ENCODE measurements at regions not wholly inside any gene's neighbourhood (a gene's known extent, or its start where the extent isn't known, plus 50 kb on each side); places are given as distances from the start of the nearest gene placed in this dataset.

GRCh38 chr18:1003499-1003898 is 98.8 kb downstream of the ADCYAP1 start:
- 0% methylated on average over 1 of the region's 1 CpG for WGBS (ENCODE audit: low lambda C conversion rate)
- H4K20me1 ChIP-seq (ENCODE audit: insufficient read depth) = no peaks in the 10 kb centered on the region
- no peaks in the 10 kb centered on the region for H3K9me2 ChIP-seq
- H3K9ac ChIP-seq = no peak overlapping the region
- no peaks in the 10 kb centered on the region for H3K36me3 ChIP-seq (replicated peaks in 1 of 2; ENCODE audit: control insufficient read depth in 1 of 2, insufficient read depth in 2 of 2, low read length in 1 of 2)
- TF ChIP-seq SMC3 (IDR thresholded peaks at IDR 0.05; ENCODE audit: low read depth, low read length) (no peak), GATA2 (CRISPR knock-in tag; IDR thresholded peaks at IDR 0.05) (no peak), JUND (IDR thresholded peaks at IDR 0.05) (no peak), EZH2phosphoT487 (IDR thresholded peaks at IDR 0.05; ENCODE audit: borderline replicate concordance, low read depth) (no peak)
- POLR2A ChIA-PET = no interaction called here
- no peak for DNase-seq
- H3K4me2 ChIP-seq = no peak overlapping the region
- no peaks in the 10 kb centered on the region for H3K79me2 ChIP-seq (ENCODE audit: insufficient read depth)
- no peaks in the 10 kb centered on the region for H3K9me3 ChIP-seq
- H3K4me3 ChIP-seq (ENCODE audit: low read depth in 2 of 2, low read length in 1 of 2) = no peak overlapping the region
- no peaks in the 10 kb centered on the region; the same call in 1 of the 2 replicates for H3K27me3 ChIP-seq (ENCODE audit: insufficient read depth)
- H3K27ac ChIP-seq (ENCODE audit: low read depth in 2 of 2, low read length in 1 of 2) = no peak overlapping the region
- H2AFZ ChIP-seq (ENCODE audit: low read depth) = no peak overlapping the region
- CTCF ChIA-PET = no interaction called here
- H3K4me1 ChIP-seq (ENCODE audit: control insufficient read depth in 1 of 2, insufficient read depth in 2 of 2, low read depth in 1 of 2, low read length in 1 of 2) = no peaks in the 10 kb centered on the region
- H3F3A ChIP-seq (replicated peaks; ENCODE audit: insufficient read depth) = no peaks in the 10 kb centered on the region

GRCh38 chr18:1006304-1006703 is 101.6 kb downstream of the ADCYAP1 start:
- Histone ChIP-seq H3F3A (replicated peaks; ENCODE audit: insufficient read depth) (no peaks in the 10 kb centered on the region), H3K27ac (ENCODE audit: low read depth in 2 of 2, low read length in 1 of 2) (no peak overlapping the region), H3K4me2 (no peak overlapping the region), H3K79me2 (ENCODE audit: insufficient read depth) (no peaks in the 10 kb centered on the region), H3K4me1 (ENCODE audit: control insufficient read depth in 1 of 2, insufficient read depth in 2 of 2, low read depth in 1 of 2, low read length in 1 of 2) (no peaks in the 10 kb centered on the region), H2AFZ (ENCODE audit: low read depth) (no peak overlapping the region), H4K20me1 (ENCODE audit: insufficient read depth) (no peaks in the 10 kb centered on the region), H3K9ac (no peak overlapping the region), H3K4me3 (ENCODE audit: low read depth in 2 of 2, low read length in 1 of 2) (no peak overlapping the region), H3K9me3 (no peaks in the 10 kb centered on the region), H3K27me3 (ENCODE audit: insufficient read depth) (no peaks in the 10 kb centered on the region; the same call in 1 of the 2 replicates), H3K9me2 (no peaks in the 10 kb centered on the region), H3K36me3 (replicated peaks in 1 of 2; ENCODE audit: control insufficient read depth in 1 of 2, insufficient read depth in 2 of 2, low read length in 1 of 2) (no peaks in the 10 kb centered on the region)
- no peak for TF ChIP-seq YY1 (IDR thresholded peaks at IDR 0.05; ENCODE audit: low read depth)
- no peak for TF ChIP-seq RXRA (IDR thresholded peaks at IDR 0.05; ENCODE audit: borderline replicate concordance, low read depth)
- TF ChIP-seq RFX5 (IDR thresholded peaks at IDR 0.05; ENCODE audit: low read length) = no peak
- TF ChIP-seq TEAD4 (IDR thresholded peaks at IDR 0.05; ENCODE audit: borderline replicate concordance, insufficient read depth) = no peak
- TF ChIP-seq IRF3 (IDR thresholded peaks at IDR 0.05; ENCODE audit: low read depth, low read length) = no peak
- no peak for TF ChIP-seq SMC3 (IDR thresholded peaks at IDR 0.05; ENCODE audit: low read depth, low read length)
- TF ChIP-seq FOSL2 (IDR thresholded peaks at IDR 0.05; ENCODE audit: borderline replicate concordance, low read depth) = no peak
- TF ChIP-seq REST (IDR thresholded peaks at IDR 0.05; ENCODE audit: low read depth, low read length) = no peak
- no peak for TF ChIP-seq POLR2AphosphoS5 (IDR thresholded peaks at IDR 0.05; ENCODE audit: low read depth, low read length)
- no peak for TF ChIP-seq EZH2phosphoT487 (IDR thresholded peaks at IDR 0.05; ENCODE audit: borderline replicate concordance, low read depth)
- TF ChIP-seq NRF1 (IDR thresholded peaks at IDR 0.05; ENCODE audit: low read depth, low read length) = no peak
- TF ChIP-seq TCF12 (IDR thresholded peaks at IDR 0.05) = no peak
- TF ChIP-seq MAX (IDR thresholded peaks at IDR 0.05; ENCODE audit: low read depth) = no peak
- TF ChIP-seq USF2 (IDR thresholded peaks at IDR 0.05; ENCODE audit: borderline replicate concordance, low read depth, low read length) = no peak
- TF ChIP-seq PBX3 (IDR thresholded peaks at IDR 0.05) = no peak
- no peak for TF ChIP-seq FOXM1 (IDR thresholded peaks at IDR 0.05; ENCODE audit: low read depth)
- TF ChIP-seq RAD21 (IDR thresholded peaks at IDR 0.05; ENCODE audit: low read length) = no peak
- TF ChIP-seq TAF1 (IDR thresholded peaks at IDR 0.05; ENCODE audit: borderline replicate concordance, low read depth, low read length) = no peak
- TF ChIP-seq JUND (IDR thresholded peaks at IDR 0.05) = no peak
- TF ChIP-seq USF1 (IDR thresholded peaks at IDR 0.05; ENCODE audit: borderline replicate concordance, low read depth) = no peak
- ChIA-PET CTCF (interaction anchor here (1.0 kb wide), 1 partner anchor 45 kb away, joined by 4 read pairs; no protein-coding TSS in a partner anchor), POLR2A (no interaction called here)
- DNase-seq = no peak
- 0% methylated on average over 3 of the region's 3 CpGs for WGBS (ENCODE audit: low lambda C conversion rate)

All from SK-N-SH (cell line).